GM12892 (cell line): ENCODE measurements at regions not wholly inside any gene's neighbourhood (a gene's known extent, or its start where the extent isn't known, plus 50 kb on each side); places are given as distances from the start of the nearest gene placed in this dataset.

Source experiments
- POLR2A ChIP-seq: IDR thresholded peaks from 2 replicates; pipeline ENCODE4 v1.6.1; 2011; ENCODE audit warnings: low read depth, low read length, control low read depth
- POLR2AphosphoS5 ChIP-seq: IDR thresholded peaks from 2 replicates; pipeline ENCODE4 v1.6.1; 2011; ENCODE audit warnings: low read depth, low read length, control low read depth
- TAF1 ChIP-seq: IDR thresholded peaks from 2 replicates; pipeline ENCODE4 v1.6.1; 2011; ENCODE audit warnings: low read depth, mild to moderate bottlenecking, control low read depth, low read length, borderline replicate concordance

DNA sequence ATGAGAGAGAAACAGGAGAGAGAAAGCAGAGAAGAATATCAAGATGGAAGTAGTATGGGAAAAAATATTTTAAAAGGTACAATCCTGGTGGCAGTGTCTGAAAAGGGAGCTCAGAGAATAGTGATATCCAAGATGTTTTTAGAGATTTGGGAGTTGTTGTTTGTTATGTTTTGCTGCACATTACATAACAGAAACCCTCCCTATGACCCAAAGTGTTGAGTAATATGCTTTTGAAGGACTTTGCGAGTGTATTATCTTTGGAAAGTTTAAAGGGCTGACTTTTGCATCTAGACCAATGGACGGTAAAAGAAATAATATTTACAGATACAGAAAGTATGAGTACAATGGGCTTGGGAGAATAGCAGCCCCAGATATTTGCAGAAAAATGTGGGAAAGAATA lies 759.7 kb downstream of the NTRK3 start:
- TF ChIP-seq TAF1 (no peak), POLR2A (no peak), POLR2AphosphoS5 (no peak)
